HG03565 (cell line): ENCODE measurements at regions not wholly inside any gene's neighbourhood (a gene's known extent, or its start where the extent isn't known, plus 50 kb on each side); places are given as distances from the start of the nearest gene placed in this dataset.

ENCODE experiments used
- ATAC-seq: cut with Tn5 transposase; IDR thresholded peaks from one replicate; pipeline ENCODE4 v1.9.1; 2021; ENCODE audit warnings: mild to moderate bottlenecking, moderate library complexity; ENCODE audit not compliant: unreplicated experiment

GRCh38 chr5:175246889-175247520 is 197.0 kb downstream of the DRD1 start:
- no peak for ATAC-seq

GRCh38 chr5:175246242-175246888 is 197.6 kb downstream of the DRD1 start:
- ATAC-seq, result no peak

- ATAC-seq, result no peak
These were observed 200.5 kb downstream of the DRD1 start for GRCh38 chr5:175243441-175243840.

GRCh38 chr5:175242207-175242606 is 201.8 kb downstream of the DRD1 start:
- no peak for ATAC-seq

GRCh38 chr5:175238326-175238725 is 205.7 kb downstream of the DRD1 start:
- ATAC-seq, result no peak

GRCh38 chr5:175236176-175236575 is 207.8 kb downstream of the DRD1 start:
- no peak for ATAC-seq

GRCh38 chr5:175235251-175235960 is 208.6 kb downstream of the DRD1 start:
- no peak for ATAC-seq

GRCh38 chr5:175230299-175230698 is 213.7 kb downstream of the DRD1 start:
- ATAC-seq, result no peak

GRCh38 chr5:175226506-175226905 is 217.5 kb downstream of the DRD1 start:
- no peak for ATAC-seq

GRCh38 chr5:175223291-175223690 is 220.7 kb downstream of the DRD1 start:
- ATAC-seq, result no peak

- ATAC-seq, result no peak
These were observed 221.4 kb downstream of the DRD1 start for GRCh38 chr5:175222621-175223020.

GRCh38 chr5:175220549-175220948 is 223.4 kb downstream of the DRD1 start:
- ATAC-seq, result no peak

- ATAC-seq, result no peak
These were observed 224.6 kb downstream of the DRD1 start for GRCh38 chr5:175219366-175219765.

- ATAC-seq, result no peak
These were observed 227.0 kb downstream of the DRD1 start for GRCh38 chr5:175216991-175217390.

- ATAC-seq, result no peak
These were observed 228.1 kb downstream of the DRD1 start for GRCh38 chr5:175215906-175216305.

GRCh38 chr5:175214152-175214551 is 229.8 kb downstream of the DRD1 start:
- ATAC-seq, result no peak

- ATAC-seq, result no peak
These were observed 231.8 kb downstream of the DRD1 start for GRCh38 chr5:175211956-175212756.

- no peak for ATAC-seq
These were observed 236.5 kb downstream of the DRD1 start for GRCh38 chr5:175207321-175208040.

- no peak for ATAC-seq
These were observed 237.3 kb downstream of the DRD1 start for GRCh38 chr5:175206669-175207068.

GRCh38 chr5:175202463-175203068 is 241.4 kb downstream of the DRD1 start:
- no peak for ATAC-seq
